ENCODE measurements at regions not wholly inside any gene's neighbourhood (a gene's known extent, or its start where the extent isn't known, plus 50 kb on each side); places are given as distances from the start of the nearest gene placed in this dataset.

GRCh38 chr13:72456486-72456885 lies 270.9 kb downstream of the MZT1 start:
- no peak overlapping the region for H3K27ac ChIP-seq
- DNase-seq (ENCODE audit: low spot score in 2 of 2) = no peak
- no peaks in the 10 kb centered on the region for H3K27me3 ChIP-seq
- H3K4me1 ChIP-seq = no peaks in the 10 kb centered on the region
- H3K36me3 ChIP-seq = no peaks in the 10 kb centered on the region
- no peak overlapping the region for H3K4me3 ChIP-seq
- H3K9me3 ChIP-seq = no peaks in the 10 kb centered on the region
- no peak for TF ChIP-seq CTCF (IDR thresholded peaks at IDR 0.05)
- intact Hi-C loops (cut with DNase I) = no loop called here

- no peak overlapping the region for H3K4me3 ChIP-seq
- no peak overlapping the region for H3K27ac ChIP-seq
- H3K36me3 ChIP-seq = no peaks in the 10 kb centered on the region
- DNase-seq (ENCODE audit: low spot score in 2 of 2) = no peak
- H3K27me3 ChIP-seq = no peaks in the 10 kb centered on the region
- TF ChIP-seq CTCF (IDR thresholded peaks at IDR 0.05) = no peak
- no peaks in the 10 kb centered on the region for H3K9me3 ChIP-seq
- no peaks in the 10 kb centered on the region for H3K4me1 ChIP-seq
- intact Hi-C loops (cut with DNase I) = no loop called here
Measured at GRCh38 chr13:72453161-72453560, 274.3 kb downstream of the MZT1 start.

DNA sequence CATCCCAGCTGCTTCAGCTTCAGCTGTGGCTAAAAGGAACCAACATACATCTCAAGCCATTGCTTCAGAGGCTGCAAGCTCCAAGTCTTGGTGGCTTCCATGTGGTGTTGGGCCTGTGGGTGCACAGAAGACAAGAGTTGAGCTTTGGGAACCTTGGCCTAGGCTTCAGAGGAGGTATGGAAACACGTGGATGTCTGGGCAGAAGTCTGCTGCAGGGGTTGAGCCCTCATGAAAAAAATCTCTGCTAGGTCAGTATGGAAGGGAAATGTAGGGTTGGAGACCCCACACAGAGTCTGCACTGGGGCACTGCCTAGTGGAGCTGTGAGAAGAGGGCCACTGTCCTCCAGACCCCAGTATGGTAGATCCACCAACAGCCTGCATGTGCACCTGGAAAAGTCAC lies 279.3 kb downstream of the MZT1 start:
- DNase-seq (ENCODE audit: low spot score in 2 of 2) = no peak
- Histone ChIP-seq H3K4me1 (no peaks in the 10 kb centered on the region), H3K4me3 (no peak overlapping the region), H3K27ac (no peak overlapping the region), H3K9me3 (no peaks in the 10 kb centered on the region), H3K27me3 (no peaks in the 10 kb centered on the region), H3K36me3 (no peaks in the 10 kb centered on the region)
- no peak for TF ChIP-seq CTCF (IDR thresholded peaks at IDR 0.05)
- intact Hi-C loops (cut with DNase I) = no loop called here

DNA sequence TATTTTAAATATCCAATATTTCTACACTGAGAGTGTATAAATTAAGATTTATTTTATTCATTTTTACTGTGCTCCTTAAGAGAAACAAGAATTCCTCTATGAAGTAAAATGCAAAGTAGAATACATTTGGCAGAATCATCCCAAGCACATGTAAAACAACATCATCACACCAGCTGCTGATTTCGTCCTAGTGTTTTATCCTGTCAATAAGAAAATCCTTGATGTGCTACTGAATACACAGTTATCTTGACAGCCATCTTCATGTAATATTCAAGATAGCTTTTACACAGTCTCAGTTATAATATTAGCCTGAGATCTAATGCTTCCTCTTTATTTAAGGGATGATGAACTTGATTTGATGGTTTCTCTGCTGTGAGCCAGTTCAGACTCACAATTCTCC lies 282.4 kb downstream of the MZT1 start:
- Histone ChIP-seq H3K9me3 (no peaks in the 10 kb centered on the region), H3K4me3 (no peak overlapping the region), H3K4me1 (no peaks in the 10 kb centered on the region), H3K36me3 (no peaks in the 10 kb centered on the region), H3K27ac (no peak overlapping the region), H3K27me3 (no peaks in the 10 kb centered on the region)
- intact Hi-C loops (cut with DNase I) = no loop called here
- DNase-seq (ENCODE audit: low spot score in 2 of 2) = no peak
- TF ChIP-seq CTCF (IDR thresholded peaks at IDR 0.05) = no peak

DNA sequence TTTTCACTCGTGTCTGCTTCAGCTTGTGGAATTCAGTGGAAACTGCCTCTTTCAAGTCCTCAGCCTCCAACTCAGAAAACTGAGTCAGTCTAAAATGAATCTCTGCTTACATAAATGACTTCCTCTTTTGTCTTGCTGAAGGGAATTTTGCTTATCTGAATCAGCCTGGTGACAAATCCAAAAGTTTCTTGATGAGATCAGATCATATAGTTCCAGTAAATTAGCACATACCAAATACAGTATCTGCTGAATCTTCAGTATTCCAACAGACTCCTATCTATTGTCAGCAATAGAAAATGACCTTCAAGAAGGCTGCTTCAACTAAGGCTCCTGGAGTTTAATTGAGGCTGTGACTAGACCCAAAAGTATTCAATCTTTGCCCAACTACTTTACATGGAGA lies 290.0 kb downstream of the MZT1 start:
- Histone ChIP-seq H3K36me3 (no peaks in the 10 kb centered on the region), H3K27me3 (no peaks in the 10 kb centered on the region), H3K4me3 (no peak overlapping the region), H3K4me1 (no peaks in the 10 kb centered on the region), H3K9me3 (no peaks in the 10 kb centered on the region), H3K27ac (no peak overlapping the region)
- DNase-seq (ENCODE audit: low spot score in 2 of 2) = no peak
- TF ChIP-seq CTCF (IDR thresholded peaks at IDR 0.05) = no peak
- intact Hi-C loops (cut with DNase I) = no loop called here

GRCh38 chr13:72435251-72435650 lies 292.2 kb downstream of the MZT1 start:
- Histone ChIP-seq H3K27ac (no peak overlapping the region), H3K9me3 (no peaks in the 10 kb centered on the region), H3K4me1 (no peaks in the 10 kb centered on the region), H3K36me3 (no peaks in the 10 kb centered on the region), H3K27me3 (no peaks in the 10 kb centered on the region), H3K4me3 (no peak overlapping the region)
- TF ChIP-seq CTCF (IDR thresholded peaks at IDR 0.05) = no peak
- intact Hi-C loops (cut with DNase I) = no loop called here
- DNase-seq (ENCODE audit: low spot score in 2 of 2) = no peak
